Right lobe of liver (tissue), 4 donors: ENCODE measurements at regions not wholly inside any gene's neighbourhood (a gene's known extent, or its start where the extent isn't known, plus 50 kb on each side); places are given as distances from the start of the nearest gene placed in this dataset.

Experiments used
- CTCF ChIP-seq, 4 donors: fragments of 200-600 bp in 3 of 4; fragments of 450-650 bp in 1 of 4; IDR thresholded peaks; one replicate each; pipeline versions ENCODE4 v1.5.1 to v1.8.0; 2016 to 2022; ENCODE audit warnings: antibody characterized with exemption in 4 of 4, mild to moderate bottlenecking in 2 of 4
- POLR2A ChIP-seq: fragments of 450-650 bp; IDR thresholded peaks from one replicate; pipeline ENCODE4 v1.6.1; 2017; ENCODE audit warnings: antibody characterized with exemption, mild to moderate bottlenecking
- donor health status: DM: no; HTN: no; CAD: no.
- donor health status: DM: no; HTN: no; CAD: no.
- donor health status: DM: no; HTN: yes; CAD: no.

GRCh38 chr10:31741473-31741872, 187.2 kb downstream of the ARHGAP12 start:
- TF ChIP-seq CTCF (IDR thresholded peaks at IDR 0.05) (no peak), POLR2A (no peak)
